ENCODE measurements at regions not wholly inside any gene's neighbourhood (a gene's known extent, or its start where the extent isn't known, plus 50 kb on each side); places are given as distances from the start of the nearest gene placed in this dataset.

- no peak for DNase-seq
Observed at GRCh38 chr9:84187090-84187489, 153.5 kb downstream of the SLC28A3 start.

GRCh38 chr9:84189904-84190303 is 150.7 kb downstream of the SLC28A3 start:
- DNase-seq = no peak

- no peak for DNase-seq
Observed at GRCh38 chr9:84190411-84190810, 150.1 kb downstream of the SLC28A3 start.

GRCh38 chr9:84206801-84207370 is 133.7 kb downstream of the SLC28A3 start:
- no peak for DNase-seq

GRCh38 chr9:84207491-84207951 is 133.0 kb downstream of the SLC28A3 start:
- no peak for DNase-seq

GRCh38 chr9:84212246-84212645 is 128.3 kb downstream of the SLC28A3 start:
- DNase-seq = no peak

GRCh38 chr9:84212982-84213381 is 127.6 kb downstream of the SLC28A3 start:
- DNase-seq = no peak

- no peak for DNase-seq
Observed at GRCh38 chr9:84216151-84216550, 124.4 kb downstream of the SLC28A3 start.

- no peak for DNase-seq
Observed at GRCh38 chr9:84218322-84218721, 122.2 kb downstream of the SLC28A3 start.

GRCh38 chr9:84224246-84224645 is 116.3 kb downstream of the SLC28A3 start:
- DNase-seq = no peak
